Esophagus muscularis mucosa (tissue), 4 donors: ENCODE measurements at regions not wholly inside any gene's neighbourhood (a gene's known extent, or its start where the extent isn't known, plus 50 kb on each side); places are given as distances from the start of the nearest gene placed in this dataset.

Experiments used
- DNase-seq: peaks from one replicate; pipeline ENCODE4 v3.0.0-alpha.2; 2017; ENCODE audit errors: extremely low spot score
- H3K27ac ChIP-seq, 4 donors: fragments of 200-600 bp; sonication (generic); replicated peaks in 1 of 4; 1 replicate in 3 of 4; 2 replicates in 1 of 4; pipeline ENCODE4 v1.5.1; 2016 to 2019; ENCODE audit warnings: mild to moderate bottlenecking in 1 of 4
- H3K27me3 ChIP-seq, 4 donors: fragments of 200-600 bp; sonication (generic); one replicate each; pipeline versions ENCODE4 v1.5.1 to v1.6.0; 2016 to 2019
- H3K36me3 ChIP-seq, 4 donors: fragments of 200-600 bp; sonication (generic); one replicate each; pipeline ENCODE4 v1.5.1; 2016 to 2019
- H3K4me1 ChIP-seq, 4 donors: fragments of 200-600 bp; sonication (generic); one replicate each; pipeline ENCODE4 v1.5.1; 2016 to 2019
- H3K4me3 ChIP-seq, 4 donors: fragments of 200-600 bp; sonication (generic); 1 replicate in 2 of 4; 2 replicates in 2 of 4; pipeline ENCODE4 v1.5.1; 2016 to 2019; ENCODE audit warnings: mild to moderate bottlenecking in 4 of 4, moderate library complexity in 1 of 4
- H3K9me3 ChIP-seq, 4 donors: fragments of 200-600 bp; sonication (generic); 1 replicate in 3 of 4; 2 replicates in 1 of 4; pipeline ENCODE4 v1.5.1; 2016 to 2019
- CTCF ChIP-seq, 3 experiments: fragments of 200-600 bp in 2 of 3; fragments of 450-650 bp in 1 of 3; sonication (generic) in 2 of 3; IDR thresholded peaks; one replicate each; pipeline ENCODE4 v1.5.1; 2017 to 2019; ENCODE audit warnings: antibody characterized with exemption in 3 of 3, mild to moderate bottlenecking in 2 of 3, moderate library complexity in 1 of 3
- EP300 ChIP-seq: sonication (generic); formaldehyde crosslinking; IDR thresholded peaks from one replicate; pipeline ENCODE4 v1.6.1; 2017; ENCODE audit warnings: antibody characterized with exemption
- POLR2A ChIP-seq: fragments of 450-650 bp; IDR thresholded peaks from one replicate; pipeline ENCODE4 v1.6.1; 2017; ENCODE audit warnings: antibody characterized with exemption, moderate library complexity, mild to moderate bottlenecking, low read depth
- POLR2AphosphoS5 ChIP-seq, 2 donors: sonication (generic); formaldehyde crosslinking; IDR thresholded peaks; one replicate each; pipeline ENCODE4 v1.6.1; 2017; ENCODE audit warnings: antibody characterized with exemption in 2 of 2
- WGBS: methylation state at CpG from one replicate; pipeline ENCODE4 v1.1.5; 2018; 5-methylcytosine and 5-hydroxymethylcytosine counted together
- intact Hi-C: fragments of 100-400 bp; cut with DNase I; formaldehyde crosslinking; loops from one replicate; pipeline ENCODE4 v1.15.1; 2023

GRCh38 chr22:47796128-47796908 lies 1033.9 kb downstream of the TBC1D22A start:
- Histone ChIP-seq H3K4me3 (no peak overlapping the region), H3K9me3 (peaks cover 0 to 21% (median 0%) of the 10 kb centered on the region in 4 donors), H3K36me3 (no peaks in the 10 kb centered on the region), H3K27me3 (no peaks in the 10 kb centered on the region), H3K27ac (no peak overlapping the region), H3K4me1 (no peaks in the 10 kb centered on the region)
- DNase-seq = no peak
- intact Hi-C loops = no loop called here
- TF ChIP-seq EP300 (no peak), CTCF (IDR thresholded peaks at IDR 0.05) (no peak), POLR2A (no peak), POLR2AphosphoS5 (IDR thresholded peaks at IDR 0.05) (no peak)
- WGBS = 91% methylated on average over 10 of the region's 11 CpGs

- Histone ChIP-seq H3K4me3 (no peak overlapping the region), H3K4me1 (no peaks in the 10 kb centered on the region), H3K9me3 (peaks cover 0 to 21% (median 0%) of the 10 kb centered on the region in 4 donors), H3K27ac (no peak overlapping the region), H3K36me3 (no peaks in the 10 kb centered on the region), H3K27me3 (no peaks in the 10 kb centered on the region)
- DNase-seq = peak; percentile 77
- WGBS = 86% methylated on average over 8 of the region's 10 CpGs
- TF ChIP-seq POLR2A = no peak
- no peak for TF ChIP-seq POLR2AphosphoS5 (IDR thresholded peaks at IDR 0.05)
- TF ChIP-seq CTCF (IDR thresholded peaks at IDR 0.05) = no peak
- no peak for TF ChIP-seq EP300
- intact Hi-C loops = no loop called here
Observed at GRCh38 chr22:47795477-47796127, 1033.2 kb downstream of the TBC1D22A start.

- H3K27me3 ChIP-seq = no peaks in the 10 kb centered on the region
- TF ChIP-seq CTCF (IDR thresholded peaks at IDR 0.05) (no peak), POLR2AphosphoS5 (IDR thresholded peaks at IDR 0.05) (no peak), EP300 (no peak), POLR2A (no peak)
- H3K9me3 ChIP-seq = peaks cover 0 to 17% (median 0%) of the 10 kb centered on the region in 4 donors
- no peaks in the 10 kb centered on the region for H3K4me1 ChIP-seq
- WGBS = 82% methylated on average over 9 of the region's 10 CpGs
- no peak overlapping the region for H3K4me3 ChIP-seq
- DNase-seq = no peak
- H3K27ac ChIP-seq = no peak overlapping the region
- no peaks in the 10 kb centered on the region for H3K36me3 ChIP-seq
- intact Hi-C loops = no loop called here
Observed at GRCh38 chr22:47794851-47795250, 1032.4 kb downstream of the TBC1D22A start.

GRCh38 chr22:47793304-47794101 lies 1031.1 kb downstream of the TBC1D22A start:
- Histone ChIP-seq H3K27ac (no peak overlapping the region), H3K4me3 (no peak overlapping the region), H3K27me3 (peaks cover 0 to 3% (median 0%) of the 10 kb centered on the region in 4 donors), H3K4me1 (no peaks in the 10 kb centered on the region), H3K9me3 (peaks cover 0 to 4% (median 0%) of the 10 kb centered on the region in 4 donors), H3K36me3 (no peaks in the 10 kb centered on the region)
- intact Hi-C loops = no loop called here
- TF ChIP-seq EP300 (no peak), CTCF (IDR thresholded peaks at IDR 0.05) (no peak), POLR2A (no peak), POLR2AphosphoS5 (IDR thresholded peaks at IDR 0.05) (no peak)
- peak; percentile 90 for DNase-seq
- 86% methylated on average over 20 of the region's 20 CpGs for WGBS
